ENCODE measurements at regions not wholly inside any gene's neighbourhood (a gene's known extent, or its start where the extent isn't known, plus 50 kb on each side); places are given as distances from the start of the nearest gene placed in this dataset.

GRCh38 chr4:62366939-62367338 lies 1166.8 kb downstream of the ADGRL3 start:
- no peak for TF ChIP-seq EZH2phosphoT487 (IDR thresholded peaks at IDR 0.05; ENCODE audit: low read depth, severe bottlenecking, unreplicated experiment)

GRCh38 chr4:62360156-62360545 lies 1160.0 kb downstream of the ADGRL3 start:
- TF ChIP-seq, protein P1, sequence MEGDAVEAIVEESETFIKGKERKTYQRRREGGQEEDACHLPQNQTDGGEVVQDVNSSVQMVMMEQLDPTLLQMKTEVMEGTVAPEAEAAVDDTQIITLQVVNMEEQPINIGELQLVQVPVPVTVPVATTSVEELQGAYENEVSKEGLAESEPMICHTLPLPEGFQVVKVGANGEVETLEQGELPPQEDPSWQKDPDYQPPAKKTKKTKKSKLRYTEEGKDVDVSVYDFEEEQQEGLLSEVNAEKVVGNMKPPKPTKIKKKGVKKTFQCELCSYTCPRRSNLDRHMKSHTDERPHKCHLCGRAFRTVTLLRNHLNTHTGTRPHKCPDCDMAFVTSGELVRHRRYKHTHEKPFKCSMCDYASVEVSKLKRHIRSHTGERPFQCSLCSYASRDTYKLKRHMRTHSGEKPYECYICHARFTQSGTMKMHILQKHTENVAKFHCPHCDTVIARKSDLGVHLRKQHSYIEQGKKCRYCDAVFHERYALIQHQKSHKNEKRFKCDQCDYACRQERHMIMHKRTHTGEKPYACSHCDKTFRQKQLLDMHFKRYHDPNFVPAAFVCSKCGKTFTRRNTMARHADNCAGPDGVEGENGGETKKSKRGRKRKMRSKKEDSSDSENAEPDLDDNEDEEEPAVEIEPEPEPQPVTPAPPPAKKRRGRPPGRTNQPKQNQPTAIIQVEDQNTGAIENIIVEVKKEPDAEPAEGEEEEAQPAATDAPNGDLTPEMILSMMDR (IDR thresholded peaks at IDR 0.05; ENCODE audit: poor library complexity), result no peak
- TF ChIP-seq EZH2 (IDR thresholded peaks at IDR 0.05; ENCODE audit: borderline replicate concordance) (no peak), EZH2phosphoT487 (IDR thresholded peaks at IDR 0.05; ENCODE audit: low read depth, severe bottlenecking, unreplicated experiment) (no peak)
- Histone ChIP-seq H3K27me3 (no peaks in the 10 kb centered on the region), H3K4me1 (ENCODE audit: insufficient read depth) (no peaks in the 10 kb centered on the region), H3K36me3 (replicated peaks; ENCODE audit: insufficient read depth, low read depth) (no peaks in the 10 kb centered on the region), H3K9me3 (ENCODE audit: low read depth) (no peaks in the 10 kb centered on the region), H3K4me3 (no peak overlapping the region), H3K79me2 (no peaks in the 10 kb centered on the region), H3K4me2 (no peak overlapping the region), H3K9me2 (replicated peaks; ENCODE audit: insufficient read depth) (no peaks in the 10 kb centered on the region), H4K20me1 (ENCODE audit: insufficient read depth, poor library complexity, severe bottlenecking) (no peaks in the 10 kb centered on the region), H3K27ac (peak overlapping the region; percentile 7), H2AFZ (no peak overlapping the region)
- no peak for DNase-seq (ENCODE audit: low spot score)
- WGBS (ENCODE audit: low lambda C conversion rate, missing lambda C conversion rate), result 74% methylated on average over 1 of the region's 1 CpG

More at GRCh38 chr4:62366939-62367338, 1166.8 kb downstream of the ADGRL3 start:
- Histone ChIP-seq H3K4me1 (ENCODE audit: insufficient read depth) (no peaks in the 10 kb centered on the region), H3K79me2 (no peaks in the 10 kb centered on the region), H3K4me2 (no peak overlapping the region), H3K9me2 (replicated peaks; ENCODE audit: insufficient read depth) (no peaks in the 10 kb centered on the region), H3K9me3 (ENCODE audit: low read depth) (no peaks in the 10 kb centered on the region), H4K20me1 (ENCODE audit: insufficient read depth, poor library complexity, severe bottlenecking) (no peaks in the 10 kb centered on the region), H2AFZ (no peak overlapping the region), H3K4me3 (no peak overlapping the region), H3K27me3 (no peaks in the 10 kb centered on the region), H3K36me3 (replicated peaks; ENCODE audit: insufficient read depth, low read depth) (no peaks in the 10 kb centered on the region), H3K27ac (no peak overlapping the region)
- DNase-seq (ENCODE audit: low spot score), result no peak

DNA sequence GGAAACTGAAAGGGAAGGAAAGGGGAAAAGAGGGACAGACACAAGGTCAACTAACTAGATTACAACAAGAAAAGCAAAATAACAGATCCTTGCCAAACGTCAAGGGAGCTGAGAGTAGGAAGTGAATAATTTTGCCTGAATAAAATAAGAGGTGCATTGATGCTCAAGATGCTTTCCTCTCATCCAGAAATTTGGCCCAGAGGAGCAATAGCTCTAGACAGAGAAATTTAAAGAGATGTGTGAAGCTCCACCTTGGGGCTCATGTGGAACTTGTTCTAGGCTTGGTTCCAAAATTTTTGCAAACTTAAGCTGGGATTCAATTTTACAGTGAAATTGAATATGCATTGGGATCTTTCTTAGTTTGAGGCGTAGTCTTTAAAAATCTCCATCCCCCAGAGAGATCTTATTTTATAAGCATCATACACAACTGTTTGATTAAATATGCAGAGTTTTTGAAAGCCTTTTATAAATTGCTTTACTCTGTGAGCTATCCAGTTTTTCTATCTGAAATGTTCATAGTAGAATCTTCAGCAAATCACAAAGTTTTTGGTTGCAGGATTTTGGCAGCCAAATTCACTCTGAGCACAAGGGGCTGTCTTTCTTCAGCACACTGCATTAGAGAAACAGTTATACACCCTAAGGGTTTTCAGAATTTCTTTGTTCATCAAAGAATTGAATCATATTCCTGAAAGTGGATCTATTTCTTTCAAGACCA lies 1159.5 kb downstream of the ADGRL3 start:
- no peaks in the 10 kb centered on the region for H3K36me3 ChIP-seq (replicated peaks; ENCODE audit: insufficient read depth, low read depth)
- H3K9me3 ChIP-seq (ENCODE audit: low read depth), result no peaks in the 10 kb centered on the region
- peak overlapping the region; percentile 7 for H3K27ac ChIP-seq
- no peaks in the 10 kb centered on the region for H3K4me1 ChIP-seq (ENCODE audit: insufficient read depth)
- WGBS (ENCODE audit: low lambda C conversion rate, missing lambda C conversion rate), result 66% methylated on average over 2 of the region's 2 CpGs
- H3K79me2 ChIP-seq, result no peaks in the 10 kb centered on the region
- H4K20me1 ChIP-seq (ENCODE audit: insufficient read depth, poor library complexity, severe bottlenecking), result no peaks in the 10 kb centered on the region
- H3K4me2 ChIP-seq, result no peak overlapping the region
- no peak overlapping the region for H2AFZ ChIP-seq
- H3K27me3 ChIP-seq, result no peaks in the 10 kb centered on the region
- H3K9me2 ChIP-seq (replicated peaks; ENCODE audit: insufficient read depth), result no peaks in the 10 kb centered on the region
- TF ChIP-seq, protein P1 (IDR thresholded peaks at IDR 0.05; ENCODE audit: poor library complexity), result no peak
- TF ChIP-seq EZH2phosphoT487 (IDR thresholded peaks at IDR 0.05; ENCODE audit: low read depth, severe bottlenecking, unreplicated experiment) (no peak), EZH2 (IDR thresholded peaks at IDR 0.05; ENCODE audit: borderline replicate concordance) (no peak)
- H3K4me3 ChIP-seq, result no peak overlapping the region
- DNase-seq (ENCODE audit: low spot score), result no peak

DNA sequence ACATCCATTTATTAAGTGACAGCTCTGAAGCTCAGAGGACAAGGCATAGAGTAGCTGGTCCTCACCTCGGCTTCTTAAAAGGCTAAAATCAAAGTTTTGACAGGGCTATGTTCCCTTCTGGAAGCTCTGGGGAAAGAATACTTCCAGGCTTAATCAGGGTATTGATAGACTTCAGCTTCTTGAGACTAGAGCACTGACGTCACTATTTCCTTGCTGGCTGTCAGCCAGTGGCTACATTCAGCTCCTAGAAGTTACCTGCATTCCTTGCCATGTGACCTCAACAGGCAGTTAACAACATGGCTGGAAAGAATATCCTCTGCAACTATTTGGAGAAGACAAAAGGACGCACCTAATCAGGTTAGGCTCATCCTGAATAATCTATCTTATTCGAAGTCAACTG lies 1144.8 kb downstream of the ADGRL3 start:
- 87% methylated on average over 4 of the region's 4 CpGs for WGBS (ENCODE audit: low lambda C conversion rate, missing lambda C conversion rate)
- Histone ChIP-seq H3K36me3 (replicated peaks; ENCODE audit: insufficient read depth, low read depth) (no peaks in the 10 kb centered on the region), H3K4me2 (no peak overlapping the region), H3K4me3 (no peak overlapping the region), H3K9me3 (ENCODE audit: low read depth) (no peaks in the 10 kb centered on the region), H3K27me3 (no peaks in the 10 kb centered on the region), H4K20me1 (ENCODE audit: insufficient read depth, poor library complexity, severe bottlenecking) (no peaks in the 10 kb centered on the region), H3K27ac (no peak overlapping the region), H3K9me2 (replicated peaks; ENCODE audit: insufficient read depth) (no peaks in the 10 kb centered on the region), H3K79me2 (no peaks in the 10 kb centered on the region), H3K4me1 (ENCODE audit: insufficient read depth) (no peaks in the 10 kb centered on the region), H2AFZ (no peak overlapping the region)
- TF ChIP-seq EZH2 (IDR thresholded peaks at IDR 0.05; ENCODE audit: borderline replicate concordance), result no peak
- TF ChIP-seq, protein P1 (IDR thresholded peaks at IDR 0.05; ENCODE audit: poor library complexity), result no peak
- TF ChIP-seq EZH2phosphoT487 (IDR thresholded peaks at IDR 0.05; ENCODE audit: low read depth, severe bottlenecking, unreplicated experiment), result no peak
- no peak for DNase-seq (ENCODE audit: low spot score)
